ENCODE measurements at regions not wholly inside any gene's neighbourhood (a gene's known extent, or its start where the extent isn't known, plus 50 kb on each side); places are given as distances from the start of the nearest gene placed in this dataset.

GRCh38 chr15:97501291-97501690 is 459.2 kb upstream of the ARRDC4 start:
- no peak overlapping the region for H2AFZ ChIP-seq (ENCODE audit: low read length)
- H3K9ac ChIP-seq (ENCODE audit: low read length) = no peak overlapping the region
- no peaks in the 10 kb centered on the region for H3K36me3 ChIP-seq (replicated peaks; ENCODE audit: insufficient read depth, low read length)
- H3K4me2 ChIP-seq (ENCODE audit: low read depth, low read length) = no peak overlapping the region
- no peaks in the 10 kb centered on the region for H3K9me3 ChIP-seq (replicated peaks; ENCODE audit: insufficient read depth, low read length)
- no peak overlapping the region for H3K4me3 ChIP-seq (ENCODE audit: low read length)
- no peaks in the 10 kb centered on the region for H3F3A ChIP-seq (ENCODE audit: insufficient read depth, low read length)
- H3K27ac ChIP-seq (ENCODE audit: low read length) = no peak overlapping the region
- no peak for TF ChIP-seq CTCF (IDR thresholded peaks at IDR 0.05; ENCODE audit: low read length)
- TF ChIP-seq EZH2 (optimal IDR thresholded peaks at IDR 0.05; ENCODE audit: low read depth, low read length) = no peak
- TF ChIP-seq EZH2phosphoT487 (IDR thresholded peaks at IDR 0.05; ENCODE audit: low read length) = no peak
- DNase-seq = no peak
- no peaks in the 10 kb centered on the region for H3K9me2 ChIP-seq (replicated peaks; ENCODE audit: insufficient read depth, low read length)
- no peaks in the 10 kb centered on the region for H3K27me3 ChIP-seq (replicated peaks; ENCODE audit: insufficient read depth, low read length)
- H3K4me1 ChIP-seq (ENCODE audit: low read length) = no peaks in the 10 kb centered on the region
- H4K20me1 ChIP-seq (ENCODE audit: insufficient read depth, low read length) = no peaks in the 10 kb centered on the region
- no peaks in the 10 kb centered on the region for H3K79me2 ChIP-seq (ENCODE audit: low read length)

DNA sequence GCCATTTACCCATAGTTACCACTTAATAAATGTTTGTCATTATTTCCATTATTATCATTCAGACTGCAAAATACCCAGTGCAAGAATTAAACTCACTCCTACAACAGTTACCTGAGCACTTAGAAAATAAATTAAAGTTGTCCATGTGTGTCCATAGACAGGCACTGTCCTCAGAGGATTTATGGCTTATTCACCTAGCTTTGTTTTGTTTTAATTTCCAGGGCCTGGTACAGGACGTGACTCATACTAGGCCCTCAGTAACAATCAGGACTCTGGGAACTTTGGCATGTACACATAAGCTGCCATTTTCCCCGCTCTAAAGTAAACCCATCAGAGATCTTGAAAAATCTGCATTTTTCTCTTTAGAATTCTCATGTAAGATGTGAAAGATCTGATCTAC is 458.5 kb upstream of the ARRDC4 start:
- H3F3A ChIP-seq (ENCODE audit: insufficient read depth, low read length) = no peaks in the 10 kb centered on the region
- no peak overlapping the region for H3K27ac ChIP-seq (ENCODE audit: low read length)
- H3K4me3 ChIP-seq (ENCODE audit: low read length) = no peak overlapping the region
- no peak for DNase-seq
- no peaks in the 10 kb centered on the region for H3K36me3 ChIP-seq (replicated peaks; ENCODE audit: insufficient read depth, low read length)
- no peaks in the 10 kb centered on the region for H3K9me2 ChIP-seq (replicated peaks; ENCODE audit: insufficient read depth, low read length)
- TF ChIP-seq EZH2phosphoT487 (IDR thresholded peaks at IDR 0.05; ENCODE audit: low read length) (no peak), CTCF (IDR thresholded peaks at IDR 0.05; ENCODE audit: low read length) (no peak), EZH2 (optimal IDR thresholded peaks at IDR 0.05; ENCODE audit: low read depth, low read length) (no peak)
- H3K4me2 ChIP-seq (ENCODE audit: low read depth, low read length) = no peak overlapping the region
- no peaks in the 10 kb centered on the region for H3K9me3 ChIP-seq (replicated peaks; ENCODE audit: insufficient read depth, low read length)
- no peaks in the 10 kb centered on the region for H4K20me1 ChIP-seq (ENCODE audit: insufficient read depth, low read length)
- H2AFZ ChIP-seq (ENCODE audit: low read length) = no peak overlapping the region
- no peaks in the 10 kb centered on the region for H3K27me3 ChIP-seq (replicated peaks; ENCODE audit: insufficient read depth, low read length)
- H3K79me2 ChIP-seq (ENCODE audit: low read length) = no peaks in the 10 kb centered on the region
- no peak overlapping the region for H3K9ac ChIP-seq (ENCODE audit: low read length)
- H3K4me1 ChIP-seq (ENCODE audit: low read length) = no peaks in the 10 kb centered on the region

DNA sequence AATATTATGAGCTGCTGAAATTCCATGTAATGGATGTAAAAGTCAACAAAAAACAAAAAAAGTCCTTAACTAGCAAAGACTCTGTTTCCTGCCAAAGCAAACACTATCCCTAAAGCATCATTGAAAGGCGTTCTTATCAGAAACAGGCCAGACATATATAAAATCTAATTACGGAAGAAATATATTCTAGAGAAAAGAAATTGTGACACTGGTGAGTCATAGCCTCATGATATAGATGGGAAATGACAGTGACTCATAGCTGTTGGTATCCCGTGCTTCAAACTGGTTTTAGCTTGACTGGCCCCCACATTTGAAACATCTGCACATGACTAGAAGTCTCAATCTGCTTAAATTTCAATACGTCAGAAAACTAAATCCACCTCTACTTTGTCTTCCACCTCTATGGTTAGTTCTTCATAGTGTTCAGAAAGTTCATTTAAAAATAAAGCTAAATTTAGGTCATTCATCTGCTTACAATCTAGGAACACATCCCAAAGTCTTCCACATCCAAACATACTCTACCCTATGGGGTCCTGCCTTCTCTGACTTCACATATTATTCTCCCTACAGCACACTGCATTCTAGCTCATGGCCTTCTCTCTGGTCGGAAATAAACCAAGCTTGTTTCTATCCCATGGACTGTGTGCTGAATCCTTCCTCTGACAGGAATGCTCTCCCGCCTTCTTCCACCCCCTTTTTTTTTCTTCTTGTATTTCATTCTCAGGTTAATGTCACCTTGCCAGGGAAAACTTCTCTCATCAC is 456.3 kb upstream of the ARRDC4 start:
- Histone ChIP-seq H2AFZ (ENCODE audit: low read length) (no peak overlapping the region), H3F3A (ENCODE audit: insufficient read depth, low read length) (no peaks in the 10 kb centered on the region), H3K79me2 (ENCODE audit: low read length) (no peaks in the 10 kb centered on the region), H4K20me1 (ENCODE audit: insufficient read depth, low read length) (no peaks in the 10 kb centered on the region), H3K27me3 (replicated peaks; ENCODE audit: insufficient read depth, low read length) (no peaks in the 10 kb centered on the region), H3K9me3 (replicated peaks; ENCODE audit: insufficient read depth, low read length) (no peaks in the 10 kb centered on the region), H3K9ac (ENCODE audit: low read length) (no peak overlapping the region), H3K4me1 (ENCODE audit: low read length) (no peaks in the 10 kb centered on the region), H3K27ac (ENCODE audit: low read length) (no peak overlapping the region), H3K4me3 (ENCODE audit: low read length) (no peak overlapping the region), H3K36me3 (replicated peaks; ENCODE audit: insufficient read depth, low read length) (no peaks in the 10 kb centered on the region), H3K9me2 (replicated peaks; ENCODE audit: insufficient read depth, low read length) (no peaks in the 10 kb centered on the region), H3K4me2 (ENCODE audit: low read depth, low read length) (no peak overlapping the region)
- no peak for DNase-seq
- TF ChIP-seq EZH2 (optimal IDR thresholded peaks at IDR 0.05; ENCODE audit: low read depth, low read length) = no peak

DNA sequence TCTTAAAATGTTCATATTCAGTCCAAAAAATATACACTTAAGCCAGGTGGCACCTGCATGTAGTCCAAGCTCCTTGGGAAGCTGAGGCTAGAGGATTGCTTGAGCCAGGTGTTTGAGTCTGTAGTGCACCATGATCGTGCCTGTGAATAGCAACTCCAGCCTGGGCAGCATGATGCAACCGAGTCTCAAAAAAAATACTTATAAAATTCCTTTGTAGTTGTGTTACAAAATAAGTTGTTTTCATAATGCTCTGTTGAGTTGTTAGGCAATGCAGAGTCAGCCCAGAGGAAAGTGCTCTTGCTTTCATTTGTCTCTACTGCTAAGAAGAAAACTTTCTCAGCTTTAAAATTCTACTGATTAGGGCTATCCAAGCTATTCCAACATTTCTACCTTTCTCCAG is 442.8 kb upstream of the ARRDC4 start:
- Histone ChIP-seq H3K9me2 (replicated peaks; ENCODE audit: insufficient read depth, low read length) (no peaks in the 10 kb centered on the region), H3K79me2 (ENCODE audit: low read length) (no peaks in the 10 kb centered on the region), H3K4me3 (ENCODE audit: low read length) (no peak overlapping the region), H4K20me1 (ENCODE audit: insufficient read depth, low read length) (no peaks in the 10 kb centered on the region), H3K27me3 (replicated peaks; ENCODE audit: insufficient read depth, low read length) (no peaks in the 10 kb centered on the region), H3K4me1 (ENCODE audit: low read length) (no peaks in the 10 kb centered on the region), H3K9ac (ENCODE audit: low read length) (no peak overlapping the region), H2AFZ (ENCODE audit: low read length) (no peak overlapping the region), H3K27ac (ENCODE audit: low read length) (no peak overlapping the region), H3K9me3 (replicated peaks; ENCODE audit: insufficient read depth, low read length) (no peaks in the 10 kb centered on the region), H3K4me2 (ENCODE audit: low read depth, low read length) (no peak overlapping the region), H3F3A (ENCODE audit: insufficient read depth, low read length) (no peaks in the 10 kb centered on the region), H3K36me3 (replicated peaks; ENCODE audit: insufficient read depth, low read length) (no peaks in the 10 kb centered on the region)
- no peak for TF ChIP-seq EZH2 (optimal IDR thresholded peaks at IDR 0.05; ENCODE audit: low read depth, low read length)
- no peak for TF ChIP-seq EZH2phosphoT487 (IDR thresholded peaks at IDR 0.05; ENCODE audit: low read length)
- no peak for TF ChIP-seq CTCF (IDR thresholded peaks at IDR 0.05; ENCODE audit: low read length)
- DNase-seq = no peak

Measured in MM.1S (cell line).